ENCODE measurements at regions not wholly inside any gene's neighbourhood (a gene's known extent, or its start where the extent isn't known, plus 50 kb on each side); places are given as distances from the start of the nearest gene placed in this dataset.

DNA sequence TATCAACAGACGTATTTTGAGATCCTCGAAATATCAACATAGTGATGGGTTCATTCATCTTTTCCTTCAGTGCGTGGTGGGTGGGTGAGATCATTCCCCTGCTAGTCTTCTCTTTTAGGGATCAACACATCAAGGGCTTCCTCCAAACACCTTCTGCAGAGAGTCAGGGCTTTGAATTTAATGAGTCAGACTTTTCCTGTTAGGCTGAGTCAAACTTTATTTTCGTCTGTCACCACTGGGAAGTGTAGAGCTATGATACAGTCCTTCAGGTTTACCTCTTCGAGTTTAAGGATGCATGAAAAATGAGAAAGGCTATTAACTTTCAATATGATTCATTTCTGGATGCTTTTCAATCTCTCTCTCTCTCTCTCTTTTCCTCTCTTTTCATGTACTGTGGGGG is 189.1 kb downstream of the BMP2 start:
- no peak for DNase-seq (ENCODE audit: low read depth)
- no peak overlapping the region for H3K4me3 ChIP-seq (ENCODE audit: low read depth, low read length)
- TF ChIP-seq CTCF (IDR thresholded peaks at IDR 0.05; ENCODE audit: low read depth, low read length, missing control alignments): no peak

DNA sequence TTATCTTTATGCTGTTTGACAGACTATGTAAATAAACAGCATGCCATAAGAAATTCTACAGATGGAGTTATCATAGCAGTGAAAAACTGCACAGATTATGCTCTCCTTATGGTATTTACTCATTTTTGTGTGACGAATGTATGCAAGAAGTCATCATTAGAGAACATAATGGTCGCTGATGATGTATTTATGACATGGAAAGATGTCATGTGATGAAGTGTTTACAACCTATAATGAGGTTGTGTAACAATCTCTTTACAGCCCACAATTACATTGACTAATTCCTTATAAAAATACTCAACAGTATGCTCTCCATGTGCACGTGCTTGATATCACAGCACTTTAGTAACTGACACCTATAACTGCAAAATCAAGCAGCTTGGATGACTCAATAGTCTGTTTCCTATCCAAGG is 192.4 kb downstream of the BMP2 start:
- no peak for TF ChIP-seq CTCF (IDR thresholded peaks at IDR 0.05; ENCODE audit: low read depth, low read length, missing control alignments)
- DNase-seq (ENCODE audit: low read depth): no peak

DNA sequence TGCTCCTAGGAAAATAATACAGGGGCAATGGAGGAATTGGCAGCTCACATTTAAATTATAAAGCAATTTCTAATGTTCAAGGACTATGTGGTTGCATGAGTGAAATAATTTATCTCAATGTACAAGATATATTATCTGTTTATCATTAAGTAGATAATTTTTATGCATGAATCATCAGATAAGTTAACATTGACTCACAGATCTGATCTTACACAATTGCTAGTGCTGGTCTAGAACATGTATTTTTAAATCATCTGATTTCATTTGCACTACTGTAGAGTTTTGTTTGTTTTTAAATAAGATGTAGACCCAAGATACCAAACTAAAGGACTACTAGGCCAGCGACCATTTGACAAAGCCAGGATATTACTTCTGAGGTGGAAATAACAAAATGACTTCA is 199.2 kb downstream of the BMP2 start:
- no peak overlapping the region for H3K4me3 ChIP-seq (ENCODE audit: low read depth, low read length)
- DNase-seq (ENCODE audit: low read depth): no peak
- no peak for TF ChIP-seq CTCF (IDR thresholded peaks at IDR 0.05; ENCODE audit: low read depth, low read length, missing control alignments)

More for the DNA sequence above, 192.4 kb downstream of the BMP2 start:
- H3K4me3 ChIP-seq (ENCODE audit: low read depth, low read length): no peak overlapping the region

- no peak for DNase-seq (ENCODE audit: low read depth)
- H3K4me3 ChIP-seq (ENCODE audit: low read depth, low read length): no peak overlapping the region
- TF ChIP-seq CTCF (IDR thresholded peaks at IDR 0.05; ENCODE audit: low read depth, low read length, missing control alignments): no peak
These were observed 207.4 kb downstream of the BMP2 start for GRCh38 chr20:6974838-6975237.

DNA sequence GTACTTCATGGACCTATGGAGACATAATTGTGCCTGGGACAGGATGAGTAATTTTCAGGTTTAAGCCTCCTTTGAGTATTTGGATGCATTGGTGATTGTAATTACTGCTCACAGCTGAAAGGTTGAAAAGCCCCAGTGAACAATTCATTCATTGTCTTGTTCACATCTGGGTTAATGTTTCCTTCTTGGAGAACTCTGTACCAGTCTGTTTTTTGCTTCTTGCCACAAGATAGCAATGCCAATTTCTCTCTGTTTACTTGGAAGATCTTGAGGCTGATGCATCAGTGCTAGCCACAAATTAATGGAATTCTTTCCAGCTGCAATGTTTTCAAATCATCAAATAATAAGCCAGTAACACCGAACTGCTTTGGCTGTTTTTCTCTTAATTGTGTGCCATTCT is 207.8 kb downstream of the BMP2 start:
- no peak for TF ChIP-seq CTCF (IDR thresholded peaks at IDR 0.05; ENCODE audit: low read depth, low read length, missing control alignments)
- H3K4me3 ChIP-seq (ENCODE audit: low read depth, low read length): no peak overlapping the region
- DNase-seq (ENCODE audit: low read depth): no peak

GRCh38 chr20:6976106-6976900 is 208.8 kb downstream of the BMP2 start:
- H3K4me3 ChIP-seq (ENCODE audit: low read depth, low read length): no peak overlapping the region
- no peak for DNase-seq (ENCODE audit: low read depth)
- no peak for TF ChIP-seq CTCF (IDR thresholded peaks at IDR 0.05; ENCODE audit: low read depth, low read length, missing control alignments)

DNA sequence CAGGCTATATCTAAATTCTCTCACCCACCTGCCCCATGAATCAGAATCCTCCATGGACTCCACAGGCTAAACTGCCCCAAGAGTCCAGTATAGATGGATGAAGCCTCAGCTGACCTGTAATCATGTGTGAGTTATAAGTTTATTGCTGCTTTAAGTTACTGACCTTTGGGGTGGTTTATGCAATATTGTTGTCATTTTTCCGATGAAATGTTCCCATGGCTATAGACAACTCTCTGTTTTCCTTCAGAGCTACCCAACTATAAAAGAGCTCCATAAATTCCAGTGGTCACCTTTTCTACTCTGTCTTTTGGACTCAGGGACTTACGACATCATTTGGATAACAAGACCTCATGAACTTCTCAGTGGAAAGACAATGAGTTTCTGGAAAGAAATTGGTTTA is 212.1 kb downstream of the BMP2 start:
- H3K4me3 ChIP-seq (ENCODE audit: low read depth, low read length): no peak overlapping the region
- no peak for DNase-seq (ENCODE audit: low read depth)
- TF ChIP-seq CTCF (IDR thresholded peaks at IDR 0.05; ENCODE audit: low read depth, low read length, missing control alignments): no peak
